ENCODE measurements at regions not wholly inside any gene's neighbourhood (a gene's known extent, or its start where the extent isn't known, plus 50 kb on each side); places are given as distances from the start of the nearest gene placed in this dataset.

DNA sequence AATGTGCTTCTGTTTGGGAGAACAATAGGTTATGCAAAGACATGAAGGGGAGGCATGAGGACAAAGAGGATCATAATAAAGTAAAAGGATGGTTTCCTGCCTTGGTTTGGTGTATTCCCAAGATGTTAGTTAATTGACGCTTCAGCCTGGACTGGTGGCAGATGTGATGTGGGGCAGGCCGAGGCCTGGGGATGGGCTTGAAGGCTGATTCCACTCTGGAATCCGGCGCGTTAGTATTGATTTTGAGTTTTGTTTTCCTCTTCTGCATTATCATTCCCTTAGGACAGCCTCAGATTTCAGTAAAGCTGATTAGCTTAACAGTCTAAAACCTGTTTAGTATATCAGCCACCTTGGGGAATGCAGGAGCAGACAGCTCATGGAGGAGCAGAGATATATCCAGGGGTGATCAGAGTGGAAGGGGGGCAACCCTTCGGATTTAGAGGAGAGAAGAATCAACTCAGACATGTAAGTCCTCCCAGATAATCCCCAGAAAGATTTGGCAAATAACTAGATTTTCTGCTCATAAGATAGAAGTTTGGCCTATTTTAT, 159.8 kb upstream of the MTPN start:
- H3K36me3 ChIP-seq, result no peaks in the 10 kb centered on the region
- DNase-seq (no peak), ATAC-seq (no peak)
- no peaks in the 10 kb centered on the region for H3K4me1 ChIP-seq
- no peak overlapping the region for H3K4me3 ChIP-seq
- H3K27ac ChIP-seq, result no peak overlapping the region
- in situ Hi-C loops (cut with MboI; ENCODE audit: low sequenced_read_pairs in 4 of 4) (no loop called here), intact Hi-C loops (cut with DNase I; ENCODE audit: low total_unique reads) (no loop called here)
- no peaks in the 10 kb centered on the region for H3K27me3 ChIP-seq
- TF ChIP-seq, protein P1, sequence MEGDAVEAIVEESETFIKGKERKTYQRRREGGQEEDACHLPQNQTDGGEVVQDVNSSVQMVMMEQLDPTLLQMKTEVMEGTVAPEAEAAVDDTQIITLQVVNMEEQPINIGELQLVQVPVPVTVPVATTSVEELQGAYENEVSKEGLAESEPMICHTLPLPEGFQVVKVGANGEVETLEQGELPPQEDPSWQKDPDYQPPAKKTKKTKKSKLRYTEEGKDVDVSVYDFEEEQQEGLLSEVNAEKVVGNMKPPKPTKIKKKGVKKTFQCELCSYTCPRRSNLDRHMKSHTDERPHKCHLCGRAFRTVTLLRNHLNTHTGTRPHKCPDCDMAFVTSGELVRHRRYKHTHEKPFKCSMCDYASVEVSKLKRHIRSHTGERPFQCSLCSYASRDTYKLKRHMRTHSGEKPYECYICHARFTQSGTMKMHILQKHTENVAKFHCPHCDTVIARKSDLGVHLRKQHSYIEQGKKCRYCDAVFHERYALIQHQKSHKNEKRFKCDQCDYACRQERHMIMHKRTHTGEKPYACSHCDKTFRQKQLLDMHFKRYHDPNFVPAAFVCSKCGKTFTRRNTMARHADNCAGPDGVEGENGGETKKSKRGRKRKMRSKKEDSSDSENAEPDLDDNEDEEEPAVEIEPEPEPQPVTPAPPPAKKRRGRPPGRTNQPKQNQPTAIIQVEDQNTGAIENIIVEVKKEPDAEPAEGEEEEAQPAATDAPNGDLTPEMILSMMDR (IDR thresholded peaks at IDR 0.05 in 4 of 5, conservative IDR thresholded peaks at IDR 0.05 in 1 of 5), result no peak
- no peaks in the 10 kb centered on the region for H3K9me3 ChIP-seq

DNA sequence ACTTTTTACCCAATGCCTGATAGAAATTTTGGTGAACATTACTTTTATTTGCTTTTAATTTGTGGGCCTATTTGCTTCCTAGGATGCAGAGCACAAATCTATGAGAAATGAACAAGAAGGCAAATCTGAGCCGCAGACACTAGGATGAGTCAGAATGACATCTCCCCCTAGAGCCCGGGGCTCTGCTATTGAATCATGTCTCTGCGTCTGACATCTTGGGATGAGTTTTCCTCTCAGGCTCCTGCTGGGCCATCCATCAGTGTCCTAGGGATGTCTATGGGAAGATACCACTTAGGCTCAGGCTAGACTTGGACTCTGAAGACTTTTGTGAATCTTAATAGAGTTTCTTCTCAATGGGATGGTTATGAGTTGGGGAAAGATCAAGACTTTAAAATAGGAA, 157.3 kb upstream of the MTPN start:
- Histone ChIP-seq H3K36me3 (no peaks in the 10 kb centered on the region), H3K4me1 (no peaks in the 10 kb centered on the region), H3K4me3 (no peak overlapping the region), H3K27me3 (no peaks in the 10 kb centered on the region), H3K27ac (no peak overlapping the region), H3K9me3 (no peaks in the 10 kb centered on the region)
- no peak for TF ChIP-seq POLR2A (IDR thresholded peaks at IDR 0.05)
- TF ChIP-seq, protein P1 (IDR thresholded peaks at IDR 0.05 in 4 of 5, conservative IDR thresholded peaks at IDR 0.05 in 1 of 5), result no peak
- ATAC-seq (no peak), DNase-seq (no peak)
- in situ Hi-C loops (cut with MboI; ENCODE audit: low sequenced_read_pairs in 4 of 4) (no loop called here), intact Hi-C loops (cut with DNase I; ENCODE audit: low total_unique reads) (no loop called here)

DNA sequence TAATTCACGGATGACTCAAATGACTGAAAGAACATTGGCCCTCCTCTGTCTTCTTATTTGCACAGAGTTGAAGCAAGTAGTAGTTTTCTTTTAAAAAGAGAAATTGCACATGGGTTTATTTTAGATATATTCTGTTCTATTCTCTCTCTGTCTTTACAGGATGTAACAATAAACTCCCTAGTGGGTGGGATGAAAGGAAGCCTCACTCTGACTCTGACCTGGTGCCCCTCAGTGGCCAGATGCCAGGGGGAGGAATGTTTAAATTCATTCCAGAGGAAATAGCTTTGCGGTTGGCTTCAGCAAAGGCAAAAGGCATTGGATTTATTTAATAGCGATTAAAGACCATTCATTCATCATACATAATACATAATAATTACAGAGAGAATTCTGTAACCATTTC, 156.4 kb upstream of the MTPN start:
- intact Hi-C loops (cut with DNase I; ENCODE audit: low total_unique reads), result no loop called here
- no peaks in the 10 kb centered on the region for H3K27me3 ChIP-seq
- H3K9me3 ChIP-seq, result no peaks in the 10 kb centered on the region
- in situ Hi-C loops (cut with MboI; ENCODE audit: low sequenced_read_pairs in 4 of 4), result no loop called here
- no peak overlapping the region for H3K27ac ChIP-seq
- H3K4me1 ChIP-seq, result no peaks in the 10 kb centered on the region
- ATAC-seq (no peak), DNase-seq (no peak)
- H3K4me3 ChIP-seq, result no peak overlapping the region
- no peaks in the 10 kb centered on the region for H3K36me3 ChIP-seq
- TF ChIP-seq POLR2A (IDR thresholded peaks at IDR 0.05), result no peak

DNA sequence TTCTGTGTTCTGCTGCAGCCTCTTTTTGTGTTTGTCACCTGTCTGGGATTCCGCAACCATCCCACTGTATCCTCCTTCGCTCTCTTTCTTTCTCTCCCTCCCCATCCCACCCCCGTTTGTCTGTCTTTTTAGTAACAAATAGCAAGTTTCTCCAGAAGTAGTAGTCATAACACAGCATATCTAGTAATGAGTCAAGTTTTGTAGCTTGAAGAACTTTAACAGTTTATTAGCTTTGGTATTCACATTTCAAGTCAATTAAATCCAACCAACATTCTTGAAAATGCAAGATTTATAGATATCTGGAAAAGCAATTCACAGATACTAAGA, 154.1 kb upstream of the MTPN start:
- intact Hi-C loops (cut with DNase I; ENCODE audit: low total_unique reads), result no loop called here
- Histone ChIP-seq H3K27ac (no peak overlapping the region), H3K4me3 (no peak overlapping the region), H3K9me3 (no peaks in the 10 kb centered on the region), H3K36me3 (no peaks in the 10 kb centered on the region), H3K4me1 (no peaks in the 10 kb centered on the region), H3K27me3 (no peaks in the 10 kb centered on the region)
- DNase-seq, result no peak
- no peak for ATAC-seq
- in situ Hi-C loops (cut with MboI; ENCODE audit: low sequenced_read_pairs in 4 of 4), result no loop called here
- TF ChIP-seq POLR2A (IDR thresholded peaks at IDR 0.05), result no peak
- TF ChIP-seq, protein P1 (IDR thresholded peaks at IDR 0.05 in 4 of 5, conservative IDR thresholded peaks at IDR 0.05 in 1 of 5), result no peak

DNA sequence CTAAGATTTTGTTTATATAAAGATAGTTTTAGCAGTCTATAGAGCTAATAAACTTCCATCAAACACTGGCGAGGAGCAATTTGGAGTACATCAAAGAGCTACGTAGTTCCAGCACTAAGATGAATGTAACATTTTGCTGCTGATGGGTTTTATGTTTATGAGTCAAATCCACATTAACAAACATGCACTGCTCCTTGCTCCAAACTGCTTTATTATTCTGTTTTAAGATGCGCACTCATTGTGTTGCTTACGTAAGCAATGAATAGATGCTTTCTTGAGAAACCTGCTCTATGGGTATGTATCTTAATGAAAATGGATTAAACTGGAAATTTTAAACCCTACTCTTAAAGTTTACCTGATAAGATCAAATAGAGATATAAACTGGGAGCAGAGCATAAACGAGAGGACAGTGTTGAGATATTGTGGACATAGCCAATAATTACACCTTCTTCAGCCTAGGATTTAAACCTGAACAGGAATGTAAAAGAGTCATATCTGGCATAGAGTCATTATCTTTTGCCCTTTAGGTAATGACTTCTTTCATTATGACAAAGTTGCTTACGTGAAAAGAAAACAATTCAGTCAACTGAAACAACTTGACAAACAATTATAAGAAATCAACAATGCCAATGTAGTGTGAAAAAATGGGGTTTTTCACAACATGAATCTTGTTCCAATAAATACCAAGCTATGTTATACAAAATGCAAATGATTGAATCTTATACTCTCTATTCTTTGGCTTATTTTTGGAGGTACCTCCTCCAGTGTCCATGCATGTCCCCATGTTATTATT, 153.5 kb upstream of the MTPN start:
- intact Hi-C loops (cut with DNase I; ENCODE audit: low total_unique reads), result no loop called here

More for the DNA sequence above, 153.5 kb upstream of the MTPN start:
- Histone ChIP-seq H3K27me3 (no peaks in the 10 kb centered on the region), H3K36me3 (no peaks in the 10 kb centered on the region), H3K4me1 (no peaks in the 10 kb centered on the region), H3K27ac (no peak overlapping the region), H3K9me3 (no peaks in the 10 kb centered on the region), H3K4me3 (no peak overlapping the region)
- no peak for ATAC-seq
- no peak for TF ChIP-seq POLR2A (IDR thresholded peaks at IDR 0.05)
- TF ChIP-seq, protein P1 (IDR thresholded peaks at IDR 0.05 in 4 of 5, conservative IDR thresholded peaks at IDR 0.05 in 1 of 5), result no peak
- in situ Hi-C loops (cut with MboI; ENCODE audit: low sequenced_read_pairs in 4 of 4), result no loop called here
- DNase-seq, result no peak

Measured in gastrocnemius medialis (tissue), 4 donors.